H9 (cell line): ENCODE measurements at regions not wholly inside any gene's neighbourhood (a gene's known extent, or its start where the extent isn't known, plus 50 kb on each side); places are given as distances from the start of the nearest gene placed in this dataset.

ENCODE experiments used
- DNase-seq: peaks from one replicate; pipeline ENCODE4 v3.0.0-alpha.2; 2017
- H2AFZ ChIP-seq: one replicate; pipeline ENCODE4 v1.6.1; 2013; ENCODE audit warnings: mild to moderate bottlenecking, low read length, control low read depth, moderate library complexity
- H2AK5ac ChIP-seq: 2 replicates; pipeline ENCODE4 v1.6.1; 2013; ENCODE audit warnings: low read length, control low read depth, mixed read lengths; ENCODE audit not compliant: insufficient read length
- H2BK120ac ChIP-seq: one replicate; pipeline ENCODE4 v1.6.1; 2013; ENCODE audit warnings: low read depth, mild to moderate bottlenecking, low read length, control low read depth, inconsistent platforms; ENCODE audit not compliant: poor library complexity, severe bottlenecking
- H2BK12ac ChIP-seq: 2 replicates; pipeline ENCODE4 v1.6.1; 2013; ENCODE audit warnings: low read length, control low read depth, mixed read lengths, low read depth; ENCODE audit not compliant: insufficient read length
- H2BK15ac ChIP-seq: 2 replicates; pipeline ENCODE4 v1.6.1; 2013; ENCODE audit warnings: low read depth, low read length, control low read depth
- H2BK20ac ChIP-seq: one replicate; pipeline ENCODE4 v1.6.1; 2013; ENCODE audit warnings: low read depth, mild to moderate bottlenecking, low read length, control low read depth, inconsistent platforms; ENCODE audit not compliant: poor library complexity, severe bottlenecking
- H2BK5ac ChIP-seq: 2 replicates; pipeline ENCODE4 v1.6.1; 2013; ENCODE audit warnings: low read length, control low read depth, mixed read lengths; ENCODE audit not compliant: insufficient read length
- H3K14ac ChIP-seq: 2 replicates; pipeline ENCODE4 v1.6.1; 2013; ENCODE audit warnings: low read length, control low read depth; ENCODE audit not compliant: insufficient read depth
- H3K18ac ChIP-seq: 2 replicates; pipeline ENCODE4 v1.6.1; 2013; ENCODE audit warnings: low read depth, mild to moderate bottlenecking, mixed read lengths, low read length, control low read depth; ENCODE audit not compliant: insufficient read length
- H3K23ac ChIP-seq: 2 replicates; pipeline ENCODE4 v1.6.1; 2013; ENCODE audit warnings: low read length, control low read depth, mixed read lengths, low read depth; ENCODE audit not compliant: insufficient read length
- H3K23me2 ChIP-seq: 2 replicates; pipeline ENCODE4 v1.6.1; 2013; ENCODE audit warnings: low read depth, mild to moderate bottlenecking, mixed read lengths, low read length, control low read depth; ENCODE audit not compliant: insufficient read length, poor library complexity, severe bottlenecking
- H3K27ac ChIP-seq: 2 replicates; pipeline ENCODE4 v1.5.1; 2013; ENCODE audit warnings: low read length, control low read depth, mixed read lengths, low read depth; ENCODE audit not compliant: insufficient read length
- H3K27me3 ChIP-seq: 2 replicates; pipeline ENCODE4 v1.6.1; 2013; ENCODE audit warnings: low read length, control low read depth, inconsistent platforms; ENCODE audit not compliant: insufficient read depth
- H3K4ac ChIP-seq: 2 replicates; pipeline ENCODE4 v1.6.1; 2013; ENCODE audit warnings: low read depth, mild to moderate bottlenecking, control low read depth, inconsistent platforms, low read length, moderate library complexity
- H3K4me1 ChIP-seq: 2 replicates; pipeline ENCODE4 v1.6.1; 2013; ENCODE audit warnings: low read length, control low read depth, inconsistent platforms; ENCODE audit not compliant: insufficient read depth
- H3K4me2 ChIP-seq: 2 replicates; pipeline ENCODE4 v1.6.1; 2013; ENCODE audit warnings: low read length, control low read depth, mixed read lengths; ENCODE audit not compliant: insufficient read length, insufficient read depth
- H3K56ac ChIP-seq: 2 replicates; pipeline ENCODE4 v1.6.1; 2013; ENCODE audit warnings: low read depth, mild to moderate bottlenecking, mixed read lengths, low read length, control low read depth; ENCODE audit not compliant: insufficient read length
- H3K79me1 ChIP-seq: 2 replicates; pipeline ENCODE4 v1.6.1; 2013; ENCODE audit warnings: low read depth, mild to moderate bottlenecking, moderate library complexity, low read length, control low read depth, inconsistent platforms; ENCODE audit not compliant: insufficient read depth, poor library complexity, severe bottlenecking
- H3K79me2 ChIP-seq: 2 replicates; pipeline ENCODE4 v1.6.1; 2013; ENCODE audit warnings: low read length, control low read depth, inconsistent platforms; ENCODE audit not compliant: insufficient read depth
- H3K9ac ChIP-seq: 2 replicates; pipeline ENCODE4 v1.6.1; 2013; ENCODE audit warnings: low read length, control low read depth, mixed read lengths; ENCODE audit not compliant: insufficient read length; ENCODE audit errors: extremely low read depth
- H3K9me3 ChIP-seq: one replicate; pipeline ENCODE4 v1.6.1; 2013; ENCODE audit warnings: low read depth, low read length, inconsistent platforms; ENCODE audit not compliant: control insufficient read depth
- H3T11ph ChIP-seq: one replicate; pipeline ENCODE4 v1.6.1; 2013; ENCODE audit warnings: mild to moderate bottlenecking, low read length, control low read depth, inconsistent platforms
- H4K20me1 ChIP-seq: one replicate; pipeline ENCODE4 v1.6.1; 2013; ENCODE audit not compliant: control insufficient read depth, insufficient read length, insufficient read depth
- H4K5ac ChIP-seq: 2 replicates; pipeline ENCODE4 v1.6.1; 2013; ENCODE audit warnings: low read depth, mild to moderate bottlenecking, mixed read lengths, low read length, control low read depth; ENCODE audit not compliant: insufficient read length
- H4K8ac ChIP-seq: replicated peaks from 2 replicates; pipeline ENCODE4 v1.6.1; 2013; ENCODE audit warnings: low read length, control low read depth, mixed read lengths, low read depth; ENCODE audit not compliant: insufficient read length
- H4K91ac ChIP-seq: 2 replicates; pipeline ENCODE4 v1.6.1; 2013; ENCODE audit warnings: low read depth, mild to moderate bottlenecking, moderate library complexity, mixed read lengths, low read length, control low read depth; ENCODE audit not compliant: insufficient read length
- H3K27ac Mint-ChIP-seq, 3 experiments: 2 replicates in 2 of 3; 3 replicates in 1 of 3; pipeline ENCODE4 v1.8.0; 2020 to 2021; ENCODE audit warnings: mixed read lengths in 3 of 3, mild to moderate bottlenecking in 1 of 3, moderate library complexity in 1 of 3
- H3K27me3 Mint-ChIP-seq: 2 replicates; pipeline ENCODE4 v1.8.0; 2021; ENCODE audit warnings: low read depth, mild to moderate bottlenecking, moderate library complexity, mixed read lengths
- H3K36me3 Mint-ChIP-seq, 3 experiments: 2 replicates in 2 of 3; 3 replicates in 1 of 3; pipeline ENCODE4 v1.8.0; 2020 to 2021; ENCODE audit warnings: low read depth in 3 of 3, mixed read lengths in 3 of 3; ENCODE audit not compliant: insufficient read depth in 1 of 3
- H3K4me1 Mint-ChIP-seq, 2 experiments: 2 replicates each; pipeline ENCODE4 v1.8.0; 2020; ENCODE audit warnings: mixed read lengths in 2 of 2
- H3K4me3 Mint-ChIP-seq, 2 experiments: 2 replicates in 1 of 2; 3 replicates in 1 of 2; pipeline ENCODE4 v1.8.0; 2020 to 2021; ENCODE audit warnings: mild to moderate bottlenecking in 2 of 2, mixed read lengths in 2 of 2, moderate library complexity in 1 of 2
- H3K9me3 Mint-ChIP-seq, 2 experiments: 2 replicates in 1 of 2; 3 replicates in 1 of 2; pipeline ENCODE4 v1.8.0; 2020; ENCODE audit warnings: mild to moderate bottlenecking in 2 of 2, mixed read lengths in 2 of 2, moderate library complexity in 1 of 2
- CTCF ChIP-seq: fragments of 200-600 bp; sonication (generic); conservative IDR thresholded peaks from 3 replicates; pipeline ENCODE4 v1.8.0; 2021; ENCODE audit warnings: antibody characterized with exemption, mild to moderate bottlenecking
- WGBS: extraction: QIAGEN DNeasy Blood & Tissue Kit; methylation state at CpG from one replicate; pipeline ENCODE4 v1.1.7; 2013; ENCODE audit warnings: missing lambda C conversion rate, low lambda C conversion rate, mixed read lengths; ENCODE audit not compliant: insufficient read length; ENCODE audit errors: extremely low coverage; 5-methylcytosine and 5-hydroxymethylcytosine counted together

GRCh38 chr20:24782801-24783630, 166.1 kb upstream of the CST7 start:
- peaks cover 3% of the 10 kb centered on the region; the same call in 1 of the 2 replicates for H3K27me3 Mint-ChIP-seq
- Histone ChIP-seq H3K4me2 (no peak overlapping the region), H3K23ac (no peak overlapping the region), H2AFZ (no peak overlapping the region), H3K9ac (no peak overlapping the region), H2AK5ac (no peak overlapping the region), H3K9me3 (no peaks in the 10 kb centered on the region), H3K23me2 (no peaks in the 10 kb centered on the region), H4K8ac (no peak overlapping the region), H3K18ac (no peak overlapping the region), H3K4me1 (no peaks in the 10 kb centered on the region), H3K27ac (no peak overlapping the region), H3K4ac (no peak overlapping the region), H2BK15ac (no peak overlapping the region), H3T11ph (no peak overlapping the region), H3K79me2 (no peaks in the 10 kb centered on the region), H4K20me1 (no peaks in the 10 kb centered on the region), H4K91ac (no peak overlapping the region), H2BK20ac (no peak overlapping the region), H3K27me3 (no peaks in the 10 kb centered on the region), H3K14ac (no peak overlapping the region), H2BK12ac (no peak overlapping the region), H4K5ac (no peak overlapping the region), H2BK120ac (no peak overlapping the region), H3K56ac (no peak overlapping the region), H3K79me1 (no peaks in the 10 kb centered on the region), H2BK5ac (no peak overlapping the region)
- peak; percentile 41 for DNase-seq
- no peaks in the 10 kb centered on the region for H3K36me3 Mint-ChIP-seq
- no peak overlapping the region for H3K4me3 Mint-ChIP-seq
- H3K9me3 Mint-ChIP-seq = no peaks in the 10 kb centered on the region
- no peak overlapping the region; a peak in 1 of 7 replicates for H3K27ac Mint-ChIP-seq
- WGBS = no CpG with 5 or more reads among the region's 12 CpGs
- TF ChIP-seq CTCF = peak; percentile 34; the same call in 2 of the 3 replicates
- peaks cover 6 to 7% of the 10 kb centered on the region in 2 experiments; a peak in 3 of 4 replicates for H3K4me1 Mint-ChIP-seq
